ENCODE measurements at regions not wholly inside any gene's neighbourhood (a gene's known extent, or its start where the extent isn't known, plus 50 kb on each side); places are given as distances from the start of the nearest gene placed in this dataset.
A peak's percentile ranks its signal among the peaks of the same experiment; 100 is the strongest.

DNA sequence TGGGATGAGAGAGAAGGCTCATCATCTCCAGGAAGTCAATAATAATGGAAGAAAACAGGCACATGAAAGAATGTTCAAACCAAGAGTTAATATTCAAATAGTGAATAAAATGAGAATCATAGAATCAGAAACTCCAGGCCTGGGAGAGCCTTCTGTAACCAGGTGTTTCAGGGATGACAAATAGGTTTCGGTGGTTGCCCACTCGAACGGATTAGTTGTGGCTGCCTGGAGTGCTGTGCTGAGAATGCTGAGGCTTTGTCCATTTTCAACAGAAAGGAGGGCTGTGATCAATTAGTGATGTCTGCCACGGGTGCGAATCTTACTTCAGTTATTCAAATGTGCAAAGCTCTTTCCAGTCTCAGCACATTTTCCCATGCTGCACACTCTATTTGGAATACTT lies 227.3 kb downstream of the INSIG2 start (continued):
- TF ChIP-seq, protein P1, sequence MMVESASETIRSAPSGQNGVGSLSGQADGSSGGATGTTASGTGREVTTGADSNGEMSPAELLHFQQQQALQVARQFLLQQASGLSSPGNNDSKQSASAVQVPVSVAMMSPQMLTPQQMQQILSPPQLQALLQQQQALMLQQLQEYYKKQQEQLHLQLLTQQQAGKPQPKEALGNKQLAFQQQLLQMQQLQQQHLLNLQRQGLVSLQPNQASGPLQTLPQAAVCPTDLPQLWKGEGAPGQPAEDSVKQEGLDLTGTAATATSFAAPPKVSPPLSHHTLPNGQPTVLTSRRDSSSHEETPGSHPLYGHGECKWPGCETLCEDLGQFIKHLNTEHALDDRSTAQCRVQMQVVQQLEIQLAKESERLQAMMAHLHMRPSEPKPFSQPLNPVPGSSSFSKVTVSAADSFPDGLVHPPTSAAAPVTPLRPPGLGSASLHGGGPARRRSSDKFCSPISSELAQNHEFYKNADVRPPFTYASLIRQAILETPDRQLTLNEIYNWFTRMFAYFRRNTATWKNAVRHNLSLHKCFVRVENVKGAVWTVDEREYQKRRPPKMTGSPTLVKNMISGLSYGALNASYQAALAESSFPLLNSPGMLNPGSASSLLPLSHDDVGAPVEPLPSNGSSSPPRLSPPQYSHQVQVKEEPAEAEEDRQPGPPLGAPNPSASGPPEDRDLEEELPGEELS (CRISPR knock-in tag; IDR thresholded peaks at IDR 0.05), result no peak
- TF ChIP-seq ZBTB21 (CRISPR knock-in tag; IDR thresholded peaks at IDR 0.05; ENCODE audit: borderline replicate concordance), result no peak
- TF ChIP-seq TEAD4 (CRISPR knock-in tag; IDR thresholded peaks at IDR 0.05), result no peak
- no peak for TF ChIP-seq CREB1 (CRISPR knock-in tag; IDR thresholded peaks at IDR 0.05)

DNA sequence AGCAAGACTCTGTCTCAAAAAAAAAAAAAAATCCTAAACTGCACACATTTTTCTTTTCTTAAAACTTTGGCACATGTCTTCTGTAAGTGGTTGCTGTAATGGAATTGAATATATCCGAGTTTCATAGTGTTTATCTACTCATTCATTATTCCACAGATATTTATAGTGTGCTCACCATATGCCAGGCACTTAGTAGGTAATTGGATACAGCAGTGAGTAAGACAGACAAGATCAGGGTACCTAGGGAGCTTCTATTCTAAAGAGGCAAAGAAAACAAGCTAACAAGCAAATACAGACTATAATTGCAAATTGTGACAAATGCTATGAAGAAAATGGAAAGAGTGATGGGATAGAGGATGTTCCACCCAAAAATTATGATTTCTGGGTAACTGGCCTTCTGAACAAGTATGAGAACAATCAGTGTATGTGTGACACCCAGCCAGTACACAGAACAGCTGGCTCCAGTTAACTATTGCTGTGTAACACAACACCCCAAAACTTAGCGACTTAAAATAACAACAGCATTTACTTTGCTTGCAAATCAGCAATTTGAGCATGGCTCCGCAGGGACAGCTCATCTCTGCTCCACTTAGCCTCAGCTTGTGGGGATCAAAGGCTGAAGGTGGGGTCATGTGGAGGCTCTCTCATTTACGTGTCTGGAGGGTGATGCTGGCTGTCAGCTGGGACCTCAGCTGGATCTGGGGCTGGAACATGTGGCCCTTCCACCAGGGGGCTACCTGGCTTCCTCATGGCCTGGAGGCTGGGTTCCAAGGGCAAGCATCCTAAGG lies 224.9 kb downstream of the INSIG2 start:
- ATAC-seq, result peak; percentile 52
- peak; percentile 54 for DNase-seq (ENCODE audit: low spot score)
- no peaks in the 10 kb centered on the region for H3K9me3 Mint-ChIP-seq
- peak overlapping the region; percentile 63 for H3K27ac Mint-ChIP-seq
- peaks cover 3% of the 10 kb centered on the region; the same call in 1 of the 2 replicates for H3K36me3 Mint-ChIP-seq
- TF ChIP-seq, protein P2, sequence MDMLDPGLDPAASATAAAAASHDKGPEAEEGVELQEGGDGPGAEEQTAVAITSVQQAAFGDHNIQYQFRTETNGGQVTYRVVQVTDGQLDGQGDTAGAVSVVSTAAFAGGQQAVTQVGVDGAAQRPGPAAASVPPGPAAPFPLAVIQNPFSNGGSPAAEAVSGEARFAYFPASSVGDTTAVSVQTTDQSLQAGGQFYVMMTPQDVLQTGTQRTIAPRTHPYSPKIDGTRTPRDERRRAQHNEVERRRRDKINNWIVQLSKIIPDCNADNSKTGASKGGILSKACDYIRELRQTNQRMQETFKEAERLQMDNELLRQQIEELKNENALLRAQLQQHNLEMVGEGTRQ (CRISPR knock-in tag; IDR thresholded peaks at IDR 0.05), result peak; percentile 60
- TF ChIP-seq NFATC4 (CRISPR knock-in tag; IDR thresholded peaks at IDR 0.05), result no peak
- no peak for TF ChIP-seq TP53 (CRISPR knock-in tag; IDR thresholded peaks at IDR 0.05)
- H3K4me1 Mint-ChIP-seq, result peaks cover 69% of the 10 kb centered on the region
- peak overlapping the region; percentile 12; the same call in 1 of the 2 replicates for H3K4me3 Mint-ChIP-seq
- ChIA-PET POLR2A (no interaction called here), CTCF (interaction anchor here (0.7 to 1.6 kb wide), 6 partner anchors 27 to 678 kb away, joined by 3 to 9 read pairs (median 4); no protein-coding TSS in a partner anchor)
- H3K27me3 Mint-ChIP-seq (ENCODE audit: low read depth), result peaks cover 11% of the 10 kb centered on the region

DNA sequence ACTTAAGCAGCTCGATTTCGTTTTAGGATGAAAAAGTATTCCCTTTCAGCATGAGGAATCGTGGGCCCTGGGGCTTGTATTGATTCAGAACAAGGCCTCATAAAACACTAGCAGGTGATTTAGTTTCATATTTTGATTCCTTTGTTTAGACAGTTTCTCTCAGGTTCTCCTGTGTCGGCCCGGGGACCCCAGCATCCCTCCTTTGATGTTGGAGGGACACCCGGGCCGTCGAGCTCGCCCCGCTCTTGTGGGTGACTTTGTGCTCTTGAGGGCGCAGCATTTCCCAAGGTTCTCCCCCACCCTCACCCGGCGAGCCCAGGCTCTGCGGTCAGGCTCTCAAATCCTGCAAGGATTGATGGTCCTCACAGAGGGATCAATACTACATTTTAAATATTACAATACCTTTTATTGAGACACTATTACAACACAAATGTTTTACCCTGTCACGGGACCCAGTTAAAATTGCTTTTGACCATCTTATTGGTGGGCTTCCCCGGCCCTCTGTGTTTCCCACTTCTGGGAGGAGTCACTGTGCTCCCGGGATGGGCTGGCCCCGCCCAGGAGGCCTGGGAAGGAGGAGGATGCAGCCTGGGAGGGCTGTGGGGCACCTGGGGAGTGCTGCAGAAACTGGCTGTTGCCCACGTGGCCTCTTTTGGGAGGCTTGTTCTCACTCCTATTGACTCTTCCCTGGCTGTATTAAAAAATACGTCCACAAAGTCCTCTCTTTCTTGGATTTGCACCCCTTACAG lies 222.6 kb downstream of the INSIG2 start:
- ATAC-seq (peak; percentile 88), DNase-seq (ENCODE audit: low spot score) (peak; percentile 78)
- peaks cover 16% of the 10 kb centered on the region for H3K27me3 Mint-ChIP-seq (ENCODE audit: low read depth)
- ChIA-PET CTCF (interaction anchor here (1.6 kb wide), 1 partner anchor 41 kb away, joined by 5 read pairs; no protein-coding TSS in a partner anchor), POLR2A (interaction anchor here (1.3 kb wide), 1 partner anchor 87 kb away, joined by 3 read pairs; no protein-coding TSS in a partner anchor)
- H3K27ac Mint-ChIP-seq, result peak overlapping the region; percentile 98
- peaks cover 3% of the 10 kb centered on the region; the same call in 1 of the 2 replicates for H3K36me3 Mint-ChIP-seq
- no peak for TF ChIP-seq GABPB1 (CRISPR knock-in tag; IDR thresholded peaks at IDR 0.05)
- TF ChIP-seq ZNF232 (CRISPR knock-in tag; IDR thresholded peaks at IDR 0.05), result no peak
- TF ChIP-seq, protein P3, sequence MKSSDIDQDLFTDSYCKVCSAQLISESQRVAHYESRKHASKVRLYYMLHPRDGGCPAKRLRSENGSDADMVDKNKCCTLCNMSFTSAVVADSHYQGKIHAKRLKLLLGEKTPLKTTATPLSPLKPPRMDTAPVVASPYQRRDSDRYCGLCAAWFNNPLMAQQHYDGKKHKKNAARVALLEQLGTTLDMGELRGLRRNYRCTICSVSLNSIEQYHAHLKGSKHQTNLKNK (CRISPR knock-in tag; IDR thresholded peaks at IDR 0.05), result no peak
- TF ChIP-seq, protein P4, sequence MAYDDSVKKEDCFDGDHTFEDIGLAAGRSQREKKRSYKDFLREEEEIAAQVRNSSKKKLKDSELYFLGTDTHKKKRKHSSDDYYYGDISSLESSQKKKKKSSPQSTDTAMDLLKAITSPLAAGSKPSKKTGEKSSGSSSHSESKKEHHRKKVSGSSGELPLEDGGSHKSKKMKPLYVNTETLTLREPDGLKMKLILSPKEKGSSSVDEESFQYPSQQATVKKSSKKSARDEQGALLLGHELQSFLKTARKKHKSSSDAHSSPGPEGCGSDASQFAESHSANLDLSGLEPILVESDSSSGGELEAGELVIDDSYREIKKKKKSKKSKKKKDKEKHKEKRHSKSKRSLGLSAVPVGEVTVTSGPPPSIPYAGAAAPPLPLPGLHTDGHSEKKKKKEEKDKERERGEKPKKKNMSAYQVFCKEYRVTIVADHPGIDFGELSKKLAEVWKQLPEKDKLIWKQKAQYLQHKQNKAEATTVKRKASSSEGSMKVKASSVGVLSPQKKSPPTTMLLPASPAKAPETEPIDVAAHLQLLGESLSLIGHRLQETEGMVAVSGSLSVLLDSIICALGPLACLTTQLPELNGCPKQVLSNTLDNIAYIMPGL (CRISPR knock-in tag; IDR thresholded peaks at IDR 0.05), result no peak
- TF ChIP-seq, protein P5, sequence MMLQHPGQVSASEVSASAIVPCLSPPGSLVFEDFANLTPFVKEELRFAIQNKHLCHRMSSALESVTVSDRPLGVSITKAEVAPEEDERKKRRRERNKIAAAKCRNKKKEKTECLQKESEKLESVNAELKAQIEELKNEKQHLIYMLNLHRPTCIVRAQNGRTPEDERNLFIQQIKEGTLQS (CRISPR knock-in tag; conservative IDR thresholded peaks at IDR 0.05), result no peak
- TF ChIP-seq SP1 (CRISPR knock-in tag; conservative IDR thresholded peaks at IDR 0.05), result peak; percentile 51
- TF ChIP-seq, protein P6, sequence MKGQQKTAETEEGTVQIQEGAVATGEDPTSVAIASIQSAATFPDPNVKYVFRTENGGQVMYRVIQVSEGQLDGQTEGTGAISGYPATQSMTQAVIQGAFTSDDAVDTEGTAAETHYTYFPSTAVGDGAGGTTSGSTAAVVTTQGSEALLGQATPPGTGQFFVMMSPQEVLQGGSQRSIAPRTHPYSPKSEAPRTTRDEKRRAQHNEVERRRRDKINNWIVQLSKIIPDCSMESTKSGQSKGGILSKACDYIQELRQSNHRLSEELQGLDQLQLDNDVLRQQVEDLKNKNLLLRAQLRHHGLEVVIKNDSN (CRISPR knock-in tag; IDR thresholded peaks at IDR 0.05), result peak; percentile 75; the same call in 1 of the 2 replicates
- peak; percentile 88; the same call in 1 of the 2 replicates for TF ChIP-seq ZNF263 (CRISPR knock-in tag; IDR thresholded peaks at IDR 0.05; ENCODE audit: low read depth)
- TF ChIP-seq, protein P7, sequence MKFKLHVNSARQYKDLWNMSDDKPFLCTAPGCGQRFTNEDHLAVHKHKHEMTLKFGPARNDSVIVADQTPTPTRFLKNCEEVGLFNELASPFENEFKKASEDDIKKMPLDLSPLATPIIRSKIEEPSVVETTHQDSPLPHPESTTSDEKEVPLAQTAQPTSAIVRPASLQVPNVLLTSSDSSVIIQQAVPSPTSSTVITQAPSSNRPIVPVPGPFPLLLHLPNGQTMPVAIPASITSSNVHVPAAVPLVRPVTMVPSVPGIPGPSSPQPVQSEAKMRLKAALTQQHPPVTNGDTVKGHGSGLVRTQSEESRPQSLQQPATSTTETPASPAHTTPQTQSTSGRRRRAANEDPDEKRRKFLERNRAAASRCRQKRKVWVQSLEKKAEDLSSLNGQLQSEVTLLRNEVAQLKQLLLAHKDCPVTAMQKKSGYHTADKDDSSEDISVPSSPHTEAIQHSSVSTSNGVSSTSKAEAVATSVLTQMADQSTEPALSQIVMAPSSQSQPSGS (CRISPR knock-in tag; IDR thresholded peaks at IDR 0.05; ENCODE audit: borderline replicate concordance, low read depth), result no peak
- TF ChIP-seq EMX1 (CRISPR knock-in tag; IDR thresholded peaks at IDR 0.05), result no peak
- TF ChIP-seq, protein P2 (CRISPR knock-in tag; IDR thresholded peaks at IDR 0.05), result peak; percentile 76
- TF ChIP-seq, protein P8, sequence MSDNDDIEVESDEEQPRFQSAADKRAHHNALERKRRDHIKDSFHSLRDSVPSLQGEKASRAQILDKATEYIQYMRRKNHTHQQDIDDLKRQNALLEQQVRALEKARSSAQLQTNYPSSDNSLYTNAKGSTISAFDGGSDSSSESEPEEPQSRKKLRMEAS (CRISPR knock-in tag; IDR thresholded peaks at IDR 0.05), result 0 out of 2 replicates have a peak, but pooled peaks have one; percentile 48
- no peak for TF ChIP-seq CBFB (CRISPR knock-in tag; IDR thresholded peaks at IDR 0.05; ENCODE audit: low read depth)
- H3K9me3 Mint-ChIP-seq, result no peaks in the 10 kb centered on the region
- peak overlapping the region; percentile 78 for H3K4me3 Mint-ChIP-seq
- H3K4me1 Mint-ChIP-seq, result peaks cover 46% of the 10 kb centered on the region

All from WTC11 (cell line).